ENCODE measurements at regions not wholly inside any gene's neighbourhood (a gene's known extent, or its start where the extent isn't known, plus 50 kb on each side); places are given as distances from the start of the nearest gene placed in this dataset.

GRCh38 chr10:128837478-128837877 lies 629.6 kb upstream of the MGMT start:
- ATAC-seq, result no peak

DNA sequence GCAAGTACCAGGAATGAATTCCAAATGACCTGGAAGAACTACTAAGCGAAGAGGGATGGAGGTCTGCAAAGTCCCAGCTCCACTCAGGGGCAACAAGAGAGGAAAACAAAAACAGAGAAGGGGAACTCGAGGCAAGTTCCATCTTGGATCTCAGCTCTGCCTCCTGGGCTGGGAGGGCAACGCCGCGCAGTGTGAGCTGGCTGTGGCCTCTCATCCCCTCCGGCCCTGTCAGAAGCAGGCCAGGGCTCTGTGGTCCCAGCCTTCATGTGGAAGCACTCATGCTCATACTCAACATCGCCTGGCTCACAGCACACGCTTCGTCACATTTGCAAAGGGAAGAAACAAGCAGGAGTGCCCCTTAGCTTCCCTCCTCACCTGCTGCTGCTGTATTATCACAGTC lies 627.9 kb upstream of the MGMT start:
- H3K9me3 ChIP-seq (ENCODE audit: control insufficient read depth in 1 of 2, insufficient read depth in 1 of 2, low read depth in 1 of 2, low read length in 2 of 2), result no peaks in the 10 kb centered on the region
- no peak overlapping the region for H3K4me2 ChIP-seq (ENCODE audit: low read length)
- ChIA-PET RAD21 (ENCODE audit: low non-redundant PET in 1 of 2, low total read pairs in 2 of 2, uncharacterized antibody in 2 of 2, unreplicated experiment in 2 of 2) (no interaction called here), CTCF (no interaction called here), POLR2A (no interaction called here)
- H3K79me2 ChIP-seq (ENCODE audit: insufficient read depth, low read length), result no peaks in the 10 kb centered on the region
- no peak overlapping the region for H3K27ac ChIP-seq (ENCODE audit: low read depth, low read length)
- DNase-seq (ENCODE audit: low read depth, low spot score) (no peak), ATAC-seq (no peak)
- no peaks in the 10 kb centered on the region for H4K20me1 ChIP-seq (ENCODE audit: insufficient read depth)
- H3K9ac ChIP-seq (ENCODE audit: low read length), result no peak overlapping the region
- H3K4me1 ChIP-seq (ENCODE audit: control insufficient read depth in 1 of 2, insufficient read depth in 2 of 2, low read length in 2 of 2), result no peaks in the 10 kb centered on the region
- no peak overlapping the region for H2AFZ ChIP-seq (ENCODE audit: low read depth, low read length, poor library complexity, severe bottlenecking)
- intact Hi-C loops (cut with micrococcal nuclease), result no loop called here
- no peak overlapping the region for H3K4me3 ChIP-seq (replicated peaks in 1 of 2; ENCODE audit: low read depth in 1 of 2, low read length in 2 of 2)
- H3K27me3 ChIP-seq (ENCODE audit: insufficient read depth, low read length), result peaks cover 29% of the 10 kb centered on the region
- no peaks in the 10 kb centered on the region for H3K36me3 ChIP-seq (ENCODE audit: control insufficient read depth in 1 of 2, insufficient read depth in 2 of 2, low read length in 2 of 2)
- BruUV-seq (replicated peaks), result no TSS peak
- no peaks in the 10 kb centered on the region for H3K9me2 ChIP-seq (ENCODE audit: insufficient read depth)
- TF ChIP-seq, protein P1, sequence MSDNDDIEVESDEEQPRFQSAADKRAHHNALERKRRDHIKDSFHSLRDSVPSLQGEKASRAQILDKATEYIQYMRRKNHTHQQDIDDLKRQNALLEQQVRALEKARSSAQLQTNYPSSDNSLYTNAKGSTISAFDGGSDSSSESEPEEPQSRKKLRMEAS (IDR thresholded peaks at IDR 0.05), result no peak
- TF ChIP-seq TCF7L2 (IDR thresholded peaks at IDR 0.05; ENCODE audit: borderline replicate concordance, extremely low read depth, insufficient read depth, insufficient read length) (no peak), YY1 (IDR thresholded peaks at IDR 0.05; ENCODE audit: extremely low read depth, insufficient replicate concordance, low read depth, low read length) (no peak), CEBPB (IDR thresholded peaks at IDR 0.05; ENCODE audit: low read depth) (no peak), POLR2A (IDR thresholded peaks at IDR 0.05; ENCODE audit: borderline replicate concordance, extremely low read depth, insufficient read depth, insufficient read length) (no peak), EZH2 (IDR thresholded peaks at IDR 0.05) (no peak), ELF1 (IDR thresholded peaks at IDR 0.05; ENCODE audit: borderline replicate concordance, low read depth) (no peak), ZBTB33 (IDR thresholded peaks at IDR 0.05; ENCODE audit: extremely low read depth, insufficient replicate concordance, low read length) (no peak), ZFX (IDR thresholded peaks at IDR 0.05) (no peak), JUND (IDR thresholded peaks at IDR 0.05) (no peak)
- TF ChIP-seq, protein P2, sequence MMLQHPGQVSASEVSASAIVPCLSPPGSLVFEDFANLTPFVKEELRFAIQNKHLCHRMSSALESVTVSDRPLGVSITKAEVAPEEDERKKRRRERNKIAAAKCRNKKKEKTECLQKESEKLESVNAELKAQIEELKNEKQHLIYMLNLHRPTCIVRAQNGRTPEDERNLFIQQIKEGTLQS (IDR thresholded peaks at IDR 0.05), result no peak
- TF ChIP-seq, protein P3, sequence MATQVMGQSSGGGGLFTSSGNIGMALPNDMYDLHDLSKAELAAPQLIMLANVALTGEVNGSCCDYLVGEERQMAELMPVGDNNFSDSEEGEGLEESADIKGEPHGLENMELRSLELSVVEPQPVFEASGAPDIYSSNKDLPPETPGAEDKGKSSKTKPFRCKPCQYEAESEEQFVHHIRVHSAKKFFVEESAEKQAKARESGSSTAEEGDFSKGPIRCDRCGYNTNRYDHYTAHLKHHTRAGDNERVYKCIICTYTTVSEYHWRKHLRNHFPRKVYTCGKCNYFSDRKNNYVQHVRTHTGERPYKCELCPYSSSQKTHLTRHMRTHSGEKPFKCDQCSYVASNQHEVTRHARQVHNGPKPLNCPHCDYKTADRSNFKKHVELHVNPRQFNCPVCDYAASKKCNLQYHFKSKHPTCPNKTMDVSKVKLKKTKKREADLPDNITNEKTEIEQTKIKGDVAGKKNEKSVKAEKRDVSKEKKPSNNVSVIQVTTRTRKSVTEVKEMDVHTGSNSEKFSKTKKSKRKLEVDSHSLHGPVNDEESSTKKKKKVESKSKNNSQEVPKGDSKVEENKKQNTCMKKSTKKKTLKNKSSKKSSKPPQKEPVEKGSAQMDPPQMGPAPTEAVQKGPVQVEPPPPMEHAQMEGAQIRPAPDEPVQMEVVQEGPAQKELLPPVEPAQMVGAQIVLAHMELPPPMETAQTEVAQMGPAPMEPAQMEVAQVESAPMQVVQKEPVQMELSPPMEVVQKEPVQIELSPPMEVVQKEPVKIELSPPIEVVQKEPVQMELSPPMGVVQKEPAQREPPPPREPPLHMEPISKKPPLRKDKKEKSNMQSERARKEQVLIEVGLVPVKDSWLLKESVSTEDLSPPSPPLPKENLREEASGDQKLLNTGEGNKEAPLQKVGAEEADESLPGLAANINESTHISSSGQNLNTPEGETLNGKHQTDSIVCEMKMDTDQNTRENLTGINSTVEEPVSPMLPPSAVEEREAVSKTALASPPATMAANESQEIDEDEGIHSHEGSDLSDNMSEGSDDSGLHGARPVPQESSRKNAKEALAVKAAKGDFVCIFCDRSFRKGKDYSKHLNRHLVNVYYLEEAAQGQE (IDR thresholded peaks at IDR 0.05; ENCODE audit: low read depth), result no peak

More at GRCh38 chr10:128837478-128837877, 629.6 kb upstream of the MGMT start:
- ChIA-PET CTCF (no interaction called here), RAD21 (ENCODE audit: low non-redundant PET in 1 of 2, low total read pairs in 2 of 2, uncharacterized antibody in 2 of 2, unreplicated experiment in 2 of 2) (no interaction called here), POLR2A (no interaction called here)
- Histone ChIP-seq H4K20me1 (ENCODE audit: insufficient read depth) (no peaks in the 10 kb centered on the region), H3K4me1 (ENCODE audit: control insufficient read depth in 1 of 2, insufficient read depth in 2 of 2, low read length in 2 of 2) (no peaks in the 10 kb centered on the region), H3K27me3 (ENCODE audit: insufficient read depth, low read length) (peaks cover 32% of the 10 kb centered on the region), H3K9ac (ENCODE audit: low read length) (no peak overlapping the region), H3K9me2 (ENCODE audit: insufficient read depth) (no peaks in the 10 kb centered on the region), H3K9me3 (ENCODE audit: control insufficient read depth in 1 of 2, insufficient read depth in 1 of 2, low read depth in 1 of 2, low read length in 2 of 2) (no peaks in the 10 kb centered on the region), H3K36me3 (ENCODE audit: control insufficient read depth in 1 of 2, insufficient read depth in 2 of 2, low read length in 2 of 2) (no peaks in the 10 kb centered on the region), H3K4me2 (ENCODE audit: low read length) (no peak overlapping the region), H2AFZ (ENCODE audit: low read depth, low read length, poor library complexity, severe bottlenecking) (no peak overlapping the region), H3K79me2 (ENCODE audit: insufficient read depth, low read length) (no peaks in the 10 kb centered on the region), H3K27ac (ENCODE audit: low read depth, low read length) (no peak overlapping the region), H3K4me3 (replicated peaks in 1 of 2; ENCODE audit: low read depth in 1 of 2, low read length in 2 of 2) (no peak overlapping the region)
- BruUV-seq (replicated peaks), result no TSS peak
- DNase-seq (ENCODE audit: low read depth, low spot score), result no peak
- TF ChIP-seq, protein P2 (IDR thresholded peaks at IDR 0.05), result no peak
- TF ChIP-seq TCF7L2 (IDR thresholded peaks at IDR 0.05; ENCODE audit: borderline replicate concordance, extremely low read depth, insufficient read depth, insufficient read length) (no peak), EGR1 (IDR thresholded peaks at IDR 0.05; ENCODE audit: low read depth) (no peak), JUND (IDR thresholded peaks at IDR 0.05) (no peak), POLR2A (IDR thresholded peaks at IDR 0.05; ENCODE audit: borderline replicate concordance, extremely low read depth, insufficient read depth, insufficient read length) (no peak), SP1 (IDR thresholded peaks at IDR 0.05; ENCODE audit: low read depth) (no peak), CEBPB (IDR thresholded peaks at IDR 0.05; ENCODE audit: low read depth) (no peak), ELF1 (IDR thresholded peaks at IDR 0.05; ENCODE audit: borderline replicate concordance, low read depth) (no peak), POLR2AphosphoS5 (IDR thresholded peaks at IDR 0.05; ENCODE audit: low read depth, low read length) (no peak)
- intact Hi-C loops (cut with micrococcal nuclease), result no loop called here
